HG03095 (cell line): ENCODE measurements at regions not wholly inside any gene's neighbourhood (a gene's known extent, or its start where the extent isn't known, plus 50 kb on each side); places are given as distances from the start of the nearest gene placed in this dataset.

Experiments used
- ATAC-seq: cut with Tn5 transposase; IDR thresholded peaks from one replicate; pipeline ENCODE4 v1.9.1; 2021; ENCODE audit warnings: moderate library complexity; ENCODE audit not compliant: unreplicated experiment

DNA sequence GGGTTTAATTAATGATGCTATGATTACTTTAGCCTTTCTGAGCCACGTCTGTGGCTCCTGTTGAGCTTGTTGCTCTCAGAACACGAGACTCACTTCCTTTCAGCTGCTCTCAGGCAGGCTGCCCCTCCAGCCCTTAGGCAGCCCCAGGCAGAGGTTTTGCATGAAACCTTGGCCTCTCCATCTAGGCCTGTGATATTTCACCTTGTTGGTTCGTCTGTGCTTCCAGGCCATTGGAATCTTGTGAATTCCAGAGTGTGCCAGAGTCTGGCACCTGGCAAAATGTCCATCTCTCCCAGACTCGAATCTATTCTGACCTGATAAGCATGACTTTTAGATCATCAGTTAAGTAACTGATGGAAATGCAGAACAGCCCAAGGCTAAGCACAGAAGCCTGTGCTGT is 254.1 kb downstream of the LOXHD1 start:
- ATAC-seq: no peak

DNA sequence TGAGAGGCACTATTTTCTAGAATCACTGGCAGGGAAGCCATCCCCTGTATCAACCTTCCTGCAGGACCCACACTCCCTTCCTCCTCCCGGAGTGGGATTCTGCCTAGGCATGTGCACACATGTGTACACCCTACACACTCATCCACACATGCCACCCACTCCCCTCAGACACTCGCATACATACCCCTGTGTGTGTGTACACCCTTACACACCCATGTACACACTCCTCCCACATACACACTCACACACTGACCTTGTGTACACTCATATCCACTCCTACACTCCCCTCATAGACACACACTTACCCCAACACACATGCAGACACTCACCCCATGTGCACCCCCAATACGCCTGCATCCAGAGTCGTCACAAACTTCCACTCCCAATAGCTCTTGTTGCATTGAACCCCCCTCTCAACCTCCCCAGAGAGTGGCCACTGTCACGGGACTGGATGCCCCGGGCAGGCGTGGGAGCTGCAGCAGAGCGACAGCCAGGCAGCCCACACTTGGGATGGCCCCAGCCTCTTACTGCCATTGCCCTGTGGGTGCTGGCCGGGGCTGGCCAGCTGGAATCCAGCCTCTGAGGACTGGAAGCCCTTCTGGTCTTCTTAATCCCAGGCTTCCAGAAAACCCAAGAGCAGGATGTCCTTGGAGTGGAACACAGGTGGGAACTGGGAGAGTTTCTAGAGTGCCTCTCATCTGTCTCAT is 251.0 kb downstream of the LOXHD1 start:
- no peak for ATAC-seq

- no peak for ATAC-seq
These were observed 250.5 kb downstream of the LOXHD1 start for GRCh38 chr18:46406539-46406932.

- no peak for ATAC-seq
These were observed 249.4 kb downstream of the LOXHD1 start for GRCh38 chr18:46407486-46408166.

- ATAC-seq: no peak
These were observed 248.6 kb downstream of the LOXHD1 start for GRCh38 chr18:46408334-46408987.

- ATAC-seq: no peak
These were observed 245.7 kb downstream of the LOXHD1 start for GRCh38 chr18:46411191-46411828.

- no peak for ATAC-seq
These were observed 244.9 kb downstream of the LOXHD1 start for GRCh38 chr18:46411867-46412690.

DNA sequence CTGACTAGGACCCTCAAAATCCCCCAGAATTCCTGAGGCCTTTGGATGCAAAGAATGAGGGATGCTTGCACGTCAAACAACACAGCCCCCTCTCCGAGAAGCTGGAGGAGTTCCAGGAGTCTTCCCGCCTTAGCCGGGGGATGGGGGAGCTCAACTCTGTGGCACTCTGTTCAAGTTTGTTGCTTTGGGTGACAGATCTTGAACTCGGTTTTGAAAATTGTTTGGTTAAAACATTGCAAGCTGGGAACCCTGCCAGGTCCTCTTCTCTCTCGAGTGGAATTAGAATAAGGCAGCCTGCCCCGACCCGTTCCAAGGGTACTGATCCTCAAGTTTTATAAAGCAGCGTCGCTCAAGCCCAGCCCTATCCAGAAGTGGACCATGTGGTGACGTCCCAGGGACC is 244.1 kb downstream of the LOXHD1 start:
- no peak for ATAC-seq

DNA sequence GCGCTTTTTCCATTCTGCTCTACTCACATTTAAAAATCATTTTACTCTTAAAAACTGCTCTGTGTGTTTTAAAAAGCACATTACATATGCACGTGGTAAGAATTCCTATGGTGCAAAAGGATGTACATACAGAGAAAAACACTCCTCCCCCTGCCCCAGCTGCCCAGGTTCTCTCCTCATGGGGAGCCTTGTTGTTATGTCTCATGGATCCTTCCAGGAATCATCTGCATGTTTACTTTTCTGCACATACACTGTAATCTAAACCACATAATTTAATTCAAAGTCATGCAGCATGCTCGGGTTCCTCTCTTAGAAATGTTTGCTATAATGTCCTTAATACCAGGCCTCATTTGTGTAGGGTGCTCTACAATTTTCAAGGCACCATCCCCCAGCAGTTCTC is 243.3 kb downstream of the LOXHD1 start:
- ATAC-seq: no peak

GRCh38 chr18:46414863-46415262 is 242.2 kb downstream of the LOXHD1 start:
- ATAC-seq: no peak

DNA sequence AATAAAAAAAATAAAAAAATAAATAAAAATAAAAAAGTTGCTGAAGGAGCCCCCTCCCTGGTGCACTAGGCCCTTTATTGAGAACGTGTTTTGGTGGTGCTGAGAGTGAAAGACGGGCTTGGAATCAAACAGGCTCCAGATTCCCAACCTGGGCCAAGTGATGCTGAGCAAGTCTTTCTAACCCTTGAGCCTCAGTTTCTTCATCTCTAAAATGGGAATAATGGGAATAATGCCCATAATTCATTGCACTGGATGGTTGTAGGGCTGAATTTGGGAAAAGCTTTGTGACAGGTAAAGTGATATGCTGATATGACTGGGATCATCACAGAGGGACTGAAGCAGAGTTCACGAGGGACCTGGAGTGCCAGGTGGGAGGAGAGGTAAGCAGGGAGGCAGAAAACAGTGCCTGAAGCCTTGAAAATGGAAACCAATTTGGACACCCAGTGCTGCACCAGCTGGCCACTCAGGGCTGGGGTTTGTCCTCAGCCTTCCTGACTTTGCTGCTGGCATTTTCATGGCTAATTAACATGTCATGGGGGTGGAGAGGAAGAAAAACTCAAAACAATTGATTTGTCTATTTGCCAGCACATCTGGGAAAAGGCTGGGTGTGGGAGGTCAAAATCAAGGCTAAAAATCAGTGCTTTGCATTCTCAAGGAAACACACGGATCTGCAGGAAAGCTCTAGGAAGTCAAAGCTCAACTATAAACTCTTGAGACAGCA is 241.3 kb downstream of the LOXHD1 start:
- ATAC-seq: no peak

GRCh38 chr18:46416706-46417638 is 240.0 kb downstream of the LOXHD1 start:
- no peak for ATAC-seq

DNA sequence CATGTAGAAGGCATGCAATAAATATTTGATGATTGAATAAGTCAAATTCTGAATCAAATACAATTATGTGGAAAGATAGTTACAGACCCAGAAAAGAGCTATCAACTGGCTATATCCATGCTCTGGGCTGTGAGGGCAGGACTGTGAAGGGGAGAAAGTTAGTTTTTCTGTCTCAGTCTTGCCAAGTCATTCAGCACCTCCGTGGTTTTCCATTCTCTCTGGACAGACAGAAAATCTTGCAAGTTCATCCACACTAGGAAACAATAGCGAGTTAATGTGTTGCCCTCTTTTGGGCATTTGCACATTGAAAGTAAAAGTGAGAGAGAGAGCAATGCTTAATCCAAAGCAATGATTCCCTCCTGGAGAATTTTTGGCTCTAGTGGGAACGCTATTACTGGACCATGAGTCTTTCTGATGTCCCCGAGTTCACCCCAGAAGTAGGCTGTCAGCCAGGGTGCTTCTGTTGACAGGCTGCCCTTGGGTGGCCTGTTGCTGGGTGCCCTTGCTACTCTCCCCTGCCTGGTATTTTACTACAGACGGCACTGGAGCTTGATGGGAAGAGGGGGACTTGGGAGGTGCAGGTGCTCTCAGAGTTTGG is 238.3 kb downstream of the LOXHD1 start:
- no peak for ATAC-seq

DNA sequence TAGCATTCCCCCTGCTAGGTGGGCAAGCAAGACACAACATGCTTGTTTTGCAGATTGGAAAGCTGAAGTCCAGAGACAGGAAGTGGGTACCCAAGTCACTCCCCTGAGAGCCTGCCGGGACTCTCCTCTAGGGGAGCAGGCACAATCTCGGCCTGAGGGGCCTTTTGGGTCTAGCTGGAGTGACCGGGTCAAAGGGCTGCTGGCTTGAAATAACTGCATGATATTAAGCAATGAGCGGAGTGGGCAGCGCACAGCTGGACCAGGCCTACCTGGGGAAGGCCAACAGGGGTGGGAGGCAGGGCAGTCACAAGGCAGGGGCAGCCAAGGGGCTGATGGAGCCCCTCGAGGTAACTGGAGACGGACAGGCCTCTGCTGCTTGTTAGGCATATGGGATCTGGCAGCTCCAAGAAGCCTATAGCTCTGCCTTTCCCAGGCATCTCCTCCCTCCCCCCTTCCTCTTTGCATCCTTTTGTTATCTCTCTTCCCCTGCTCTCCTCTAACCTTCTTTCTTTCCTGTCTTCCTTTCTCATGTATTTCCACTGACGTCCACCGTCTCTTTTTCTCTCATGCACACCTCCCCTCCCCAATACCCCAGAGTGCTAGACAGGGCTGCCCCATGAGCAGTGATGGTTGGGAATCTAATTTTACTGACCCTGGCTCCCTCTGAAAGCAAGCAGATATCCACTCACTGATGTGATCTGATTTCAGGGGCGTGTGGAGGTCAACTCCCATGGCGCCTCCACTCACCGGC is 237.5 kb downstream of the LOXHD1 start:
- ATAC-seq: no peak

DNA sequence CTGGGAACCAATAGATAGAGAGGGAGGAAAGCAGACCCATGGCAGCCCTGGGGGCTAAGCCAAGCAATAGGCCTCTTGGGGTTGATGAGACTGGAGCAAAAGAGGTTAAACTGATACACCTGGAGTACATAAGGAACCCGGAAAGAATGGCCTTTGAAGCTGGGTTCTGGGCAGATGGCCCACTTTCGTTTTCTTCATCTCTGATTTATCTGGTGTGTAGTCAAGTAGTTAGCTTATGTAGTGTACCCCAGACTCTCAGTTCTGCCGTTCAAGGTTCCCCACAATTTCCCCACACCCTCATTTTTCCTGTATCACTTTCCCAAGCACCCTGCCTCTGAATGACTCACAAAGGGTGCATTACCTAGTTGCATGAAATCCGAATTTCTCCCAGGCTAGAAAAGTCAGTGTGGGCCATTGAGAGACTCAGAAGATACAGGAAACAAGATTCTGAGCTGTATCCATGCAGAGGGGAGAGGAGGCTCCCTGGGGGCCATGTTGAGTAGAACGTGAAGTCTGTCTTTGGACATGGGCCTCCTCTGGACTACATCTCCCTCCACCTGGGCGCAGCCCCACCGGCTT is 235.0 kb downstream of the LOXHD1 start:
- ATAC-seq: no peak

DNA sequence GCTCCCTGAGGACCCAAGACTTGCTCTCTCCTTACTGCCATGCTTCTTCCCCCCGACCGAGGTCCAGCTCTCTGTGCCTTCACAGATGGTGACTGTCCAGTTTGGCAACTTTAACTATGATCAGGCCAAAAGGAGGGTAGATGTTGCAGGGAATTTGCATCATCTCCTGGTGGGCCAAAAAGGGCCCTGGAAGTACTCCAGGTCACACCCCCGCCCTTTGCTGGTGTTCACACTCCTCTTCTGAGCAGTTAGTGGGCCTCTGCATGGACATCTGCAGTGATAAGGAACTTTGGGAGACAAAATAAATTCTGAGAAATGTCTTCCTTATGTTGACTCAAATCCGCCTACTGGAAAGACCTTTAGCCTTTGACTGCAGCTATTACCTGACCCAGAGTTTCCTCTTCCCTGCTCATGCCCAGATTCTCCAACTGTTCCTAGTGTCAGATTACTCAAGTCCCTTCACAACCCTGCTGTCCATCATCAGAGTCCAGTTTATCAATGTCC is 234.4 kb downstream of the LOXHD1 start:
- no peak for ATAC-seq

DNA sequence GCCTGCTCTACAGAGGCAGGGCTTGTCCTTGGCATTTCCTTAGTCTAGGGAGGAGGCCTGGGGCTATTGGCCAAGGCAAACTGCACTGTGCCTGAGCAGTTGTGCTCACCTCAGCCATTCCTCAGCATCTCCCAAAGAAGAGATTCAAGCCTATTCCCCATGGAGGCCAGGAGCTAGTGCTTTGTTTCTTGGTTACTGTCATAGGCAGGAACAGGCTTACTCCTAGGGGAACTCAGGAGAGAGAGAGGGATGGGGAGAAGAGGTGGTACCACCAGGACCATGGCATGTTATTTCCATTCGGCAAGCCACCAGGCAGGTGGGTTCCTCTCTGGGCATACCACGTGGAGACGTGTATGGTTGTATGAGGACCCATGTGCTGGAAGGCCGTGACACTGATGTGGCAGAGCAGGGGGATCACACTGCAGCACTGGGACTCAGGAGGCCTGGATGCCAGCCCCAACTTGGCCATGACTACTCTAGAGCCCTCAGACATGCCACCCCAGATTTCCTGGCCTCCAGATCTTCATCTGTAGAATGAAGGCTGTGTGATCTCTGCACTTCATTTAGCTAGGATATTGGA is 233.7 kb downstream of the LOXHD1 start:
- no peak for ATAC-seq
